HG03103 (cell line): ENCODE measurements at regions not wholly inside any gene's neighbourhood (a gene's known extent, or its start where the extent isn't known, plus 50 kb on each side); places are given as distances from the start of the nearest gene placed in this dataset.

Experiments
- ATAC-seq: cut with Tn5 transposase; IDR thresholded peaks from one replicate; pipeline ENCODE4 v1.9.1; 2021; ENCODE audit warnings: low read depth; ENCODE audit not compliant: unreplicated experiment

DNA sequence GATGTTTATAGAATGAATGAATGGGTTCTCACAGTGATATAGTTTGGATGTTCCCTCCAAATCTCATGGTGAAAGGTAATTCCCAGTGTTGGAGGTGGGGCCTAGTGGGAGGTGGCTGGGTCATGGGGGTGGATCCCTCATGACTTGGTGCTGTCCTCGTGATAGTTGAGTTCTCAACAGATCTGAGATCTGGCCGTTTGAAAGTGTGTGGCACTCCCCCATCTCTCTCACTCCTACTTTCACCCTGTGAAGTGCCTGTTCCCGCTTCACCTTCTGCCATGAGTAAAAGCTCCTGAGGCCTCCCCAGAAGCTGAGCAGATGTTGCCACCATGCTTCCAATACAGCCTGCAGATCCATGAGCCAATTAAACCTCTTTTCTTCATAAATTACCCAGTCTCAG, 170.8 kb upstream of the LINGO1 start:
- ATAC-seq = no peak

DNA sequence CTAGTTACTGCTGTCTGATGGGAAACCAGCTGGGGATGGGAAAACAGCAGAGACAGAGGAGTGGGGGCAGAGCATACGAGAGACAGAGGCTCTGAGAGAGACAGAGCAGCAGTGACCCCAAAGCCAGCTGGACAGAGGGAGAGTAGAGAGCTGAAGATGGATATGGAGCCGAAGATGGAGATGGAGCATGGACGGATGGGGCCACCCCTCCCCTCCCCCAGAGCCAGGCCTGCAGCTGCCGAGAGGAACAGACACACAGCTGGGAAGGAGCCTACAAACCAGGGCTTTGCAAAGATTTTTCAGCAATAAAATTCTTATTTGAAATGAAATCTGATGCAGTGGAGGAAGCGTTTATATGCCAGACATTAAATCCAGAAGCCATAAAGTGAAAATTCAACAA, 167.6 kb upstream of the LINGO1 start:
- no peak for ATAC-seq

- no peak for ATAC-seq
Measured at GRCh38 chr15:77798847-77799246, 166.1 kb upstream of the LINGO1 start.

- ATAC-seq = no peak
Measured at GRCh38 chr15:77798151-77798835, 165.6 kb upstream of the LINGO1 start.

- no peak for ATAC-seq
Measured at GRCh38 chr15:77797270-77797669, 164.6 kb upstream of the LINGO1 start.

GRCh38 chr15:77796046-77796729, 163.5 kb upstream of the LINGO1 start:
- ATAC-seq = no peak

DNA sequence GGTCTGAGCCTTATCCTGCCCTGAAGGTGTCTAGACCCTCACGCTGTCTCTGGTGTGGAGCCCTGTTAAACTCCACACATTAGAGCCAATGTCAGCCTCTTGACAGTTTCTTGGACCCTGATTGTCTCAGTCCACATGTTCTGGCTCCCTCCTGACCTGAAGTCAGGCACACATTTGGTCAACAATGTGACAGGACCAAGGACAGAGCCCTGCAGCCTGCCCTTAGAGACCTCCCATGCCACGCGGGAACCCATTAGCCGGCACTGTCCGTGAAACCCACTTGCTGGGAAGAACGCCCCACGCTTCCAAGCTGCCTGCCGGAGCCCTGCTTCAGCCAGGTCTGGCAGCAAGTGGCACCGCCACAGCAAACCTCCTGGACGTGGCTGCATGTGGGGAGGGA, 162.7 kb upstream of the LINGO1 start:
- ATAC-seq = no peak

- no peak for ATAC-seq
Measured at GRCh38 chr15:77791941-77792340, 159.2 kb upstream of the LINGO1 start.

GRCh38 chr15:77790481-77790880, 157.8 kb upstream of the LINGO1 start:
- no peak for ATAC-seq

GRCh38 chr15:77786956-77787355, 154.2 kb upstream of the LINGO1 start:
- no peak for ATAC-seq

GRCh38 chr15:77786181-77786890, 153.6 kb upstream of the LINGO1 start:
- ATAC-seq = no peak

DNA sequence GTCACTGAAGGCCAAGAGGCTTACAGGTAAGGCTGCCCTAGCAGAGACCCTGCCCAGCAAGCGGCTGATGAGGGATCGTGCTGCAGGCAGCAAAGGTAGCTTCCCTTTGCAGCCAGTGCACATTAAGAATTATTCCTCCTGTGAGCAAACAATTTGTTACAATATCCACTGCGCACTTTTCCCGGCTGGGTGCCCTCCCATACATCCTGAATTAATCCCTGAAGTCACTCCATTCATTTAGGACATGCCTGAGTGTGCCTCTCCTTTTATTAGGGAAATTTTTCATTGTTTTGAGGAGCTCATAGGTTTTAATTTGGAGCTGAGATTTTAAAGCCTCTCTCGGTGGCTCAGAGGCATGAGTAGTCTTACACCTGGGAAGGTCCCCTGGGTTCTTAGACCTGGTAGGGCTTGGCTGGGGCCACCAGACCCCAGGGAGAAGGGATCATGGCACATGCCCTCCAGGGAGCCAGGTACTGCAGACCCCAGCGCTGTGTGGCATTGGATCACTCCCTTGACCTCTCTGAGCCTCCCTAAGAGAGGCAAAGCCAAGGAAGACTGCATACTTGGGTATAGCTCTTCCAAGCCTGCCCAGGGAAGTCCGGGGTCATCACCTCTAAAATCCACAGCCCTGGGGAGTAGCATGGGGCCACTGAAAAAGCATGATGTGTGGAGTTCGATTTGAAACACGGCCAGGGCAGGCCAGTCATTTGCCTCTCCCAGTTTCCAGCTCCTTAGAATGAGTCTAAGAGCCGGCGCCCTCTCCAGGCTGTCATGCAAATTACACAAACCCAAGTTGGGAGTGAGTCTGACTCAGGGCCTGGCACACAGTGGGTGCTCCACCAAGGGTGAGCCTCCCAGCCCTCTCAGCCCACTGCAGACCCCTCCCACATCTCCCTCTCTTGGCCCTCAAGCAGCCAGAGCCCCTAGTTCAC, 151.9 kb upstream of the LINGO1 start:
- no peak for ATAC-seq

GRCh38 chr15:77783636-77784035, 150.9 kb upstream of the LINGO1 start:
- ATAC-seq = no peak

DNA sequence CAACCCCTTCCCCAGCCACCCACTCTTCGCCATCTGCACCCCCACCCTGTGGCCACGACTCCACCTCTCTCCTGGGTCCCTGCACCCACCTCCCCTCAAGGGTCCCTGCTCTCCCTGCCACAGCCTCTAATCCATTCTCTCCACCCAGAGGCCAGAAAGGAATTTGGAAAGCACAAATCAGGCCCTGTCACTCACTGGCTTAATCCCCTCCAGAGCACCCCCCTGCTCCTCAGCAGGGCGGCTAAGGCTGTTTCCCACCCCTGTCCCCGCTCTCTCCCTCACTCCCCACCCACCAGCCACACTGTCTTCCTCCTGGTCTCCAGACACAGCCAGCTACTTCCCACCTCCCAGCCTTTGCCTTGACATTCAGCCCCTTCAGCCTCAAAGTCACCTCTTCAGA, 150.0 kb upstream of the LINGO1 start:
- no peak for ATAC-seq

GRCh38 chr15:77781946-77782240, 149.2 kb upstream of the LINGO1 start:
- no peak for ATAC-seq

- ATAC-seq = no peak
Measured at GRCh38 chr15:77781151-77781945, 148.6 kb upstream of the LINGO1 start.

DNA sequence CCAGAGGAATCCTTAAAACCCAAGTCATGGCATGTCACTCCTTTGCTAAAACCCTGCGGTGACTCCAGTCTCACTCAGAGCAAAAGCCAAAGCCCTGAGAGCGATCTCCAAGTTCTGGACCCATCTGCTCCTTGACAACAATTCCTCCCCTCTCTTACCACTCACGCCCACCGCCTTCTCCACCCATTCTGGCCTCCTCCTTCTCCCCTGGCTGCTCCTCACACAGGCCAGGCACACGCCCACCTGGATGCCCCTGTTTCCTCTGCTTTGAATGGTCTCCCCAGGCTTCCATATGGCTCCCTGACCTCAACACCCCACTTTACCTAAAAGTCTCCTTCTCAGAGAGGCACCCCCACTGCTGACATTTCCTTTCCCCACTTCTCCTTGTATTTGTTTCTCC, 146.1 kb upstream of the LINGO1 start:
- ATAC-seq = no peak

- ATAC-seq = no peak
Measured at GRCh38 chr15:77775837-77776236, 143.1 kb upstream of the LINGO1 start.

DNA sequence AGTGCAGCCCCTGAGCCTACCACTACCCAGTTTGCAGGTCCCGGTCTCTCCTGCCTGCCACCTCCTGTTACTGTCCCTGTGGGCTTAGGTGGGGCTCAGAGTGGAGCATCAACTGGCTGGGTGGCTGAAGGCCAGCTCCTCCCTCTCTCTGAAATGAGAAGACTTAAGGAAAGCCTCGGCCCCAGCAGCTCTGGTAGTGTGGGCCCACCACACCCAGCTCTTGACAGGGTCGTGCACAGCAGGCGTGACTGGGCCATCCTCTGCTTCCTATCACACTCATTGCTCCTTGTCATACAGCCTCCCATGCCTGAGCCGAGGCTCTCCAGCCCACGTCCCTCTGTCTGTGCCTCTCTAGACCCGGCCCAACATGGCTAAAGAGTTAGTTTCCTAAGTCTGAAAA, 142.7 kb upstream of the LINGO1 start:
- ATAC-seq = no peak

GRCh38 chr15:77774350-77774749, 141.6 kb upstream of the LINGO1 start:
- no peak for ATAC-seq
